GM12878 (cell line): ENCODE measurements at regions not wholly inside any gene's neighbourhood (a gene's known extent, or its start where the extent isn't known, plus 50 kb on each side); places are given as distances from the start of the nearest gene placed in this dataset.

Experiments used
- ATAC-seq: fragments of 200-7000 bp; cut with Tn5 transposase; 3 replicates; pipeline ENCODE4 v1.9.1; 2020; ENCODE audit warnings: mild to moderate bottlenecking, moderate library complexity
- BruUV-seq: library from RNA; stranded (reverse); fragments of 400-500 nt; replicated peaks from 2 replicates; lab custom pipeline; 2021; lab: Mats Ljungman, UMichigan
- CTCF ChIA-PET: fragments of 300-600 bp; sonication (Branson Sonifier 250); formaldehyde crosslinking; extraction: SDS; loops from one replicate; lab custom pipeline; 2021; ENCODE audit warnings: inconsistent platforms; lab: Yijun Ruan, JAX
- POLR2A ChIA-PET: fragments of 350-600 bp; formaldehyde crosslinking; extraction: SDS; loops from one replicate; lab custom pipeline; 2021; ENCODE audit warnings: inconsistent platforms; lab: Charles Lee
- RAD21 ChIA-PET: fragments of 300-600 bp; sonication (Branson Sonifier 250); formaldehyde crosslinking; loops from one replicate; lab custom pipeline; 2023; ENCODE audit warnings: antibody characterized with exemption; ENCODE audit not compliant: unreplicated experiment; lab: Charles Lee
- SMC1A ChIA-PET: fragments of 300-600 bp; sonication (Branson Sonifier 250); formaldehyde crosslinking; loops from one replicate; lab custom pipeline; 2023; ENCODE audit not compliant: unreplicated experiment, uncharacterized antibody; lab: Charles Lee
- DNase-seq: peaks from one replicate; pipeline ENCODE4 v3.0.0-alpha.2; 2011; ENCODE audit warnings: low read depth, low spot score
- FAIRE-seq: peaks from 3 replicates; lab custom pipeline; 2011; peaks lifted over from hg19 to GRCh38; lab: Jason Lieb, UNC
- H2AFZ ChIP-seq: 2 replicates; pipeline ENCODE4 v1.6.0; 2011; ENCODE audit warnings: low read depth, low read length, control low read depth; ENCODE audit not compliant: control insufficient read depth
- H3K27ac ChIP-seq: 2 replicates; pipeline ENCODE4 v1.5.1; 2011; ENCODE audit warnings: control low read depth; ENCODE audit not compliant: control insufficient read depth, insufficient read depth
- H3K27me3 ChIP-seq, 2 experiments: replicated peaks in 1 of 2; 2 replicates each; pipeline versions ENCODE4 v1.6.0 to v1.6.1; 2011; ENCODE audit warnings: low read length in 1 of 2; ENCODE audit not compliant: control insufficient read depth in 2 of 2, insufficient read depth in 2 of 2
- H3K36me3 ChIP-seq, 2 experiments: 2 replicates each; pipeline ENCODE4 v1.5.1; 2011; ENCODE audit warnings: low read length in 1 of 2; ENCODE audit not compliant: control insufficient read depth in 2 of 2, insufficient read depth in 2 of 2
- H3K4me1 ChIP-seq: 2 replicates; pipeline ENCODE4 v1.6.1; 2011; ENCODE audit warnings: mild to moderate bottlenecking, low read length, moderate library complexity, mixed read lengths; ENCODE audit not compliant: control insufficient read depth, insufficient read depth
- H3K4me2 ChIP-seq: 2 replicates; pipeline ENCODE4 v1.6.0; 2011; ENCODE audit warnings: control low read depth; ENCODE audit not compliant: control insufficient read depth, insufficient read depth
- H3K4me3 ChIP-seq: fragments of 200-600 bp; sonication (generic); 2 replicates; pipeline ENCODE4 v1.5.1; 2016
- H3K79me2 ChIP-seq: 2 replicates; pipeline ENCODE4 v1.6.0; 2011; ENCODE audit warnings: low read length; ENCODE audit not compliant: control insufficient read depth, insufficient read depth
- H3K9ac ChIP-seq: 2 replicates; pipeline ENCODE4 v1.8.0; 2011; ENCODE audit warnings: low read length, control low read depth, mixed read lengths; ENCODE audit not compliant: control insufficient read depth, insufficient read depth
- H3K9me3 ChIP-seq: replicated peaks from 3 replicates; pipeline ENCODE4 v1.5.1; 2011; ENCODE audit warnings: mild to moderate bottlenecking, low read length; ENCODE audit not compliant: control insufficient read depth, insufficient read depth
- H4K20me1 ChIP-seq: 2 replicates; pipeline ENCODE4 v1.6.0; 2011; ENCODE audit not compliant: control insufficient read depth, insufficient read depth
- EED ChIP-seq: sonication (generic); IDR thresholded peaks from 2 replicates; pipeline ENCODE4 v1.6.1; 2016; ENCODE audit warnings: antibody characterized with exemption, low read depth
- IKZF2 ChIP-seq, 2 experiments: fragments of 450-650 bp; IDR thresholded peaks; 2 replicates each; pipeline ENCODE4 v1.6.1; 2017; ENCODE audit warnings: mild to moderate bottlenecking in 2 of 2, moderate library complexity in 2 of 2
- IRF3 ChIP-seq: fragments of 450-650 bp; IDR thresholded peaks from 2 replicates; pipeline ENCODE4 v1.6.1; 2014; ENCODE audit warnings: mild to moderate bottlenecking
- KDM1A ChIP-seq: fragments of 200-600 bp; sonication (generic); IDR thresholded peaks from 2 replicates; pipeline ENCODE4 v1.6.1; 2016; ENCODE audit warnings: borderline replicate concordance
- YBX1 ChIP-seq: fragments of 450-650 bp; IDR thresholded peaks from 2 replicates; pipeline ENCODE4 v1.6.1; 2016; ENCODE audit warnings: antibody characterized with exemption
- ZNF24 ChIP-seq: fragments of 450-650 bp; IDR thresholded peaks from 2 replicates; pipeline ENCODE4 v1.6.1; 2017; ENCODE audit warnings: antibody characterized with exemption, mild to moderate bottlenecking
- WGBS: methylation state at CpG from one replicate; pipeline ENCODE4 v1.1.6; 2016; ENCODE audit warnings: low lambda C conversion rate; ENCODE audit not compliant: insufficient replicate concordance, insufficient coverage; ENCODE audit errors: missing lambda C conversion rate; 5-methylcytosine and 5-hydroxymethylcytosine counted together
- in situ Hi-C: fragments of 300-500 bp; cut with MboI; formaldehyde crosslinking; loops from 9 replicates; pipeline ENCODE4 v1.14.3; 2018; ENCODE audit warnings: mixed read lengths
- intact Hi-C: fragments of 100-400 bp; cut with micrococcal nuclease; formaldehyde crosslinking; loops from one replicate; pipeline ENCODE4 v1.14.2; 2022; ENCODE audit not compliant: unreplicated experiment
- TF ChIP-seq, protein P1 (sequence below): fragments of 450-650 bp; IDR thresholded peaks from 2 replicates; pipeline ENCODE4 v1.6.1; 2016; ENCODE audit warnings: mild to moderate bottlenecking, moderate library complexity, borderline replicate concordance
- TF ChIP-seq, protein P2 (sequence below): IDR thresholded peaks from 2 replicates; pipeline ENCODE4 v1.6.1; 2012; ENCODE audit warnings: low read depth, low read length, improper control_type of control experiment

DNA sequence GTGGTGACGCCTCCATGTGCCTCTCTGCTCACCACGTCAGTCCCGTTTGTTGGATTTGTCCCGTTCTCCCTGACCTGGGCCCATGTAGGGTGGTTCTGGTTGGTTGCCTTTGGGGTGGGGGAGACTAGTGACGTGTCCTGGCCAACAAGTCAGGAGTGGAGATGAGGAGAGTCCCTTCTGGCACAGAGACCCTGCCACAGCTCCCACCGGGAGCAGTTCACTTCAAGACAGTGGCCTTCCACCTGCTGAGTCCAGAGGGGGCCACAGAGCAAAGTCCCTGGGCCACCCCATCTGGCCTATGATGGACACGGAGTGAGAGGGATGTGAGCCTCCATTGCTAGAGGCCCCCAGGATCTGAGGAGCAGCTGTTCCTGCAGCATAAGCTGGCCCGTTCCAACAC lies 405.6 kb downstream of the TCERG1L start:
- H3K4me2 ChIP-seq, result no peak overlapping the region
- ChIA-PET CTCF (no interaction called here), RAD21 (no interaction called here), SMC1A (no interaction called here), POLR2A (no interaction called here)
- 16% methylated on average over 7 of the region's 8 CpGs for WGBS
- no peak overlapping the region for H2AFZ ChIP-seq
- H3K27ac ChIP-seq, result no peak overlapping the region
- H3K27me3 ChIP-seq, result no peaks in the 10 kb centered on the region
- in situ Hi-C loops, result no loop called here
- no peak overlapping the region for H3K9ac ChIP-seq
- H3K4me1 ChIP-seq, result no peaks in the 10 kb centered on the region
- no peaks in the 10 kb centered on the region for H3K9me3 ChIP-seq
- no TSS peak for BruUV-seq
- no peak overlapping the region for H3K4me3 ChIP-seq
- intact Hi-C loops, result no loop called here
- H4K20me1 ChIP-seq, result no peaks in the 10 kb centered on the region
- TF ChIP-seq KDM1A (no peak), IKZF2 (IDR thresholded peaks at IDR 0.05) (no peak), IRF3 (no peak), YBX1 (no peak), EED (no peak), ZNF24 (no peak)
- TF ChIP-seq, protein P1, sequence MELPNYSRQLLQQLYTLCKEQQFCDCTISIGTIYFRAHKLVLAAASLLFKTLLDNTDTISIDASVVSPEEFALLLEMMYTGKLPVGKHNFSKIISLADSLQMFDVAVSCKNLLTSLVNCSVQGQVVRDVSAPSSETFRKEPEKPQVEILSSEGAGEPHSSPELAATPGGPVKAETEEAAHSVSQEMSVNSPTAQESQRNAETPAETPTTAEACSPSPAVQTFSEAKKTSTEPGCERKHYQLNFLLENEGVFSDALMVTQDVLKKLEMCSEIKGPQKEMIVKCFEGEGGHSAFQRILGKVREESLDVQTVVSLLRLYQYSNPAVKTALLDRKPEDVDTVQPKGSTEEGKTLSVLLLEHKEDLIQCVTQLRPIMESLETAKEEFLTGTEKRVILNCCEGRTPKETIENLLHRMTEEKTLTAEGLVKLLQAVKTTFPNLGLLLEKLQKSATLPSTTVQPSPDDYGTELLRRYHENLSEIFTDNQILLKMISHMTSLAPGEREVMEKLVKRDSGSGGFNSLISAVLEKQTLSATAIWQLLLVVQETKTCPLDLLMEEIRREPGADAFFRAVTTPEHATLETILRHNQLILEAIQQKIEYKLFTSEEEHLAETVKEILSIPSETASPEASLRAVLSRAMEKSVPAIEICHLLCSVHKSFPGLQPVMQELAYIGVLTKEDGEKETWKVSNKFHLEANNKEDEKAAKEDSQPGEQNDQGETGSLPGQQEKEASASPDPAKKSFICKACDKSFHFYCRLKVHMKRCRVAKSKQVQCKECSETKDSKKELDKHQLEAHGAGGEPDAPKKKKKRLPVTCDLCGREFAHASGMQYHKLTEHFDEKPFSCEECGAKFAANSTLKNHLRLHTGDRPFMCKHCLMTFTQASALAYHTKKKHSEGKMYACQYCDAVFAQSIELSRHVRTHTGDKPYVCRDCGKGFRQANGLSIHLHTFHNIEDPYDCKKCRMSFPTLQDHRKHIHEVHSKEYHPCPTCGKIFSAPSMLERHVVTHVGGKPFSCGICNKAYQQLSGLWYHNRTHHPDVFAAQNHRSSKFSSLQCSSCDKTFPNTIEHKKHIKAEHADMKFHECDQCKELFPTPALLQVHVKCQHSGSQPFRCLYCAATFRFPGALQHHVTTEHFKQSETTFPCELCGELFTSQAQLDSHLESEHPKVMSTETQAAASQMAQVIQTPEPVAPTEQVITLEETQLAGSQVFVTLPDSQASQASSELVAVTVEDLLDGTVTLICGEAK, result no peak
- TF ChIP-seq, protein P2, sequence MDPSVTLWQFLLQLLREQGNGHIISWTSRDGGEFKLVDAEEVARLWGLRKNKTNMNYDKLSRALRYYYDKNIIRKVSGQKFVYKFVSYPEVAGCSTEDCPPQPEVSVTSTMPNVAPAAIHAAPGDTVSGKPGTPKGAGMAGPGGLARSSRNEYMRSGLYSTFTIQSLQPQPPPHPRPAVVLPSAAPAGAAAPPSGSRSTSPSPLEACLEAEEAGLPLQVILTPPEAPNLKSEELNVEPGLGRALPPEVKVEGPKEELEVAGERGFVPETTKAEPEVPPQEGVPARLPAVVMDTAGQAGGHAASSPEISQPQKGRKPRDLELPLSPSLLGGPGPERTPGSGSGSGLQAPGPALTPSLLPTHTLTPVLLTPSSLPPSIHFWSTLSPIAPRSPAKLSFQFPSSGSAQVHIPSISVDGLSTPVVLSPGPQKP, result no peak
- DNase-seq (no peak), ATAC-seq (no peak), FAIRE-seq (no peak)
- no peaks in the 10 kb centered on the region for H3K36me3 ChIP-seq
- H3K79me2 ChIP-seq, result no peaks in the 10 kb centered on the region
